MM.1S (cell line): ENCODE measurements at regions not wholly inside any gene's neighbourhood (a gene's known extent, or its start where the extent isn't known, plus 50 kb on each side); places are given as distances from the start of the nearest gene placed in this dataset.

Experiments used
- CTCF ChIP-seq: fragments of 300-600 bp; sonication (generic); IDR thresholded peaks from 2 replicates; pipeline ENCODE4 v1.5.1; 2016; ENCODE audit warnings: antibody characterized with exemption, low read length, mixed read lengths
- EZH2 ChIP-seq: fragments of 300-600 bp; sonication (generic); optimal IDR thresholded peaks from 2 replicates; pipeline ENCODE3; 2017; ENCODE audit warnings: low read depth, mild to moderate bottlenecking, antibody characterized with exemption, low read length, mixed read lengths
- EZH2phosphoT487 ChIP-seq: fragments of 300-600 bp; sonication (generic); IDR thresholded peaks from 2 replicates; pipeline ENCODE4 v1.6.1; 2018; ENCODE audit warnings: antibody characterized with exemption, low read length

- TF ChIP-seq EZH2 (no peak), CTCF (no peak), EZH2phosphoT487 (no peak)
Observed at GRCh38 chr4:57234252-57234775, 124.1 kb upstream of the IGFBP7 start.
